ENCODE measurements at regions not wholly inside any gene's neighbourhood (a gene's known extent, or its start where the extent isn't known, plus 50 kb on each side); places are given as distances from the start of the nearest gene placed in this dataset.

DNA sequence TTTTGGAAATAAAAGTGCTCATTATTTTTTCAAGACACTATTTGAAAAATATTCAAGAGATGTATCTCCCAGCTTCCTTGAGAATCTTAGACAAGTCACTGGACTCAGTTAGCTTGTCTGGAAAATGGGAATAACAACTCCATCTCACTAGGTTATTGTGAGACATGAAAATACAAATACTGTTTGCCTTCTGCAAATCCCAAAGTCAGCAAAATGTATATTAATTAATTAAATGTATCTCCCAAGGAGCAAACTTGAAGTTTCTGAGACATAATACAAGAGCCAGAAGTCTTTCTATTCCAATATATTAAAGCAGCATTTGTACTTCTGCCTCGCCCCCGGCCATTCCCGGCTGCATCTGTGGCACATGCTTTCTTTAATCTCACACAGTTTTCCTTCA, 54.6 kb upstream of the ID4 start:
- DNase-seq, result no peak

Measured in CD4-positive, alpha-beta T cell treated with Interleukin-21 for 1 hour (primary cell).